GM19395 (cell line): ENCODE measurements at regions not wholly inside any gene's neighbourhood (a gene's known extent, or its start where the extent isn't known, plus 50 kb on each side); places are given as distances from the start of the nearest gene placed in this dataset.
"Not testable (repeated sequence)": the region's sequence is repeated elsewhere in the genome, so short reads cannot be mapped to it uniquely, and the experiment has no call there.

ENCODE experiments used
- ATAC-seq: cut with Tn5 transposase; IDR thresholded peaks from one replicate; pipeline ENCODE4 v1.9.1; 2021; ENCODE audit warnings: mild to moderate bottlenecking, moderate library complexity; ENCODE audit not compliant: unreplicated experiment

DNA sequence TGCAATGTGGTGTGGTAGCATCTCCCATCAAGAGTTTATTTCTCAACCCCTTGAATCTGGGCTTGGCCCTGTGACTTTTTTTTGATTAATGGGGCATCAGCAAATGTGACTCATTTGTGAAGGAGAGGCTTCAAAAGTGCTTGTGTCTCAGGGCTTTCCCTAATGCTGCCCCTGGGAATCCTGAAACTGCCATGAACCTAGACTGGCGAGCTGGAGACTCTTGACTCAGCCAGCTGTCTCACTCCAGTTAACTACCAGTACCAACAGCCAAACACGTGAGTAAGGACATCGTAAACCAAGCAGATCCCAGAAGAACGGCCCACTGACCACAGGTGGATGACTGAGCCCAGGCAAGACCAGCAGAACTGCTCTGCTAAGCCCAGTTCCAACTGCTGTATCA is 72.8 kb upstream of the ADTRP start:
- ATAC-seq, result no peak

DNA sequence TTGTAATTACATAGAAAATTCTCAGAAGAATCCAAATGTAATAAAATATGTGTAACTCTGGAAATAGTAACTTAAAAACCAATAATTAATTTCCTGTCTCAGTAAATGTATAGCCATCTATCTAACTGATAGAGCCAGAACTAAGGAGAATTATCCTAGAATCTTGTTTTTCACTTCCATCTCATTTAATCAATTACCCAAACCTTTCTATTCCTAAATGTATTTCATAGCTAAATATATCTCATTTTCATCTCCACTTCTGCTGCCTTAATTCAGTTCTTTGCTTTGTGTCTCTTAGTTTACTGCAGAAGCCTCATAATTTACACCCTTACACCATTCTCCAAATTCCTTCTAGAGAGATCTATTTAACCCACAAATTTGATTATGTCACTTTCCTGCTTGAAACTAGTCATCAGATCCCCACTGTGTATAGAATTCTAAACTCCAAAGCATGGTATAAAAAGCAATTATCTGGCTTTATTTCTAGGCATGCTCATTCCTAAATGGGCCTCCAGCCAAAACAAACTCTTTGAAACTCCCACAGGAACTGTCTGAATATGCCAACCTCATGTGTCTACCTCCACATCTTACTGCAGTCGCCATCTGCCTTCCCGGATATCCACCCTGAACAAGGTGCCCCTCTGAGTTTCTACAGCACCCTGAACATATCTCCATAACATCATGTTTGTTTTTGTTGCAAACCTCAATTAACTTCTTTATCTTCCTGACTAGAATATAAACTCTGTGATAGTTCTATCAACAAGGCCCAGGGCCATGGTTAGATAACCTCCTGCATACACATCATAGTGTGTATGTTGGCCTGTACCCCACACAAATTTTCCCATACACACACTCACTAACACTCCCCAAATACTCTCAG is 70.5 kb upstream of the ADTRP start:
- no peak for ATAC-seq

DNA sequence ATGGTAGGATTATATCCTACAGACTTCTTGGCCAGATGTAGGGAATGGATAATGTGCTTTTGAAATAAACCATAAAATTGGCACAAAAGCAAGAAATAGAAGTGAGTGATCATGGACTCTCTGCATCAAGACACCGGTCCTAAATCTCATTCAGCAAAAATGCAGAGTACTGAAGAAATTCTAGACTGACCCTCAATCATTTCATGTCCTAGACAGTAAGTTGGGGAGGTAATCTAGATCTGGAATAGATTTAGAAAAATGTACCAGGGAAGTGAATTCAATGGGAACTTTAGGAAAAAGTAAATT is 69.7 kb upstream of the ADTRP start:
- ATAC-seq, result no peak

DNA sequence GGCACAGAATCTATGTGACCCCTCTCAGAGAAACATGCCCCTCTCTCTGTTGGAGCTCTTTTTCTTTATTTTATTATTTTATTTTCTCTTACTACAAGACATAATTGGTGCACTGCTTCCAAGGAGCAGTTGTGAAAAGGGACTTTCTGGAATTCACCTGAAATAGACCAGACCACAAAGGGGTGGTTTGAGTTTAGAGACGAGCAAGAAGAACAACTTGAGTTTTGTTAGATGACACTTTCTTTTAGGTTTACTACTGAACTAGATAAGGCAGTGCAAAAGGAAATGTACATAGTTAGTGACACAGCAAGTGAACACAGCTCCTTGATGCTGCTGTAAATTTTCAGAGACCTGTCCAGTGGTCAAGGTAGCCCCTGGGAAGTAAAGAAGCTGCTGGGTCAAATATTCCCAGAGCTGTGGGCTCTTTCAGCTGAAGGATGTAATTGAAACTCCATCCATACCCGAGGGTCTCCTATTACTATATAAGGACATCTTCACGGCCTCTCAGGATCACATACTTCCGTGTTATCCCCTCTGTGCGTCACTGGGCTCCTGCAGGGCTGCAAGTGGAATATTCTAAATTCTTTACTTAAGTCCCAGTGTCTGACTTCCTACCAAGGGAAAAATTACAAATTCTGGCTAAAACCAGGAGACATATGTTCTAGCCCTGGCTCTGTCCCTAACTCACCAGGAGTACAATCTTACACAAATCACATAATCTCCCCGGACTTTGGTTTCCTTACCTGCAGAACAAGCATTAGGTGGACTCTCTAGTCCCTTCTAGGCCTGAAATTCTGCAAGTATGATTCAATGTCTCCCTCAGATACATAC is 69.1 kb upstream of the ADTRP start:
- no peak for ATAC-seq

DNA sequence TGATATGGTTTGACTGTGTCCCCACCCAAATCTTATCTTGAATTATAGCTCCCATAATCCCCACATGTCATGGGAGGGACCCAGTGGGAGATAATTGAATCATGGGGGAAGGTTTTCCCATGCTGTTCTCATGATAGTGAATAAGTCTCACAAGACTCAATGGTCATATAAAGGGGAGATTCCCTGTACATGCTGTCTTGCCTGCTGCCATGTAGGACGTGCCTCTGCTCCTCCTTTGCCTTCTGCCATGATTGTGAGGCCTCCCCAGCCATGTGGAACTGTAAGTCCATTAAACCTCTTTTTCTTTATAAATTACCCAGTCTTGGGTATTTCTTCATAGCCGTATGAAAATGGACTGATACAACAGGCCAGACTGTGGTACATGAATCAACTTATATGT is 68.5 kb upstream of the ADTRP start:
- ATAC-seq, result not testable (repeated sequence)

DNA sequence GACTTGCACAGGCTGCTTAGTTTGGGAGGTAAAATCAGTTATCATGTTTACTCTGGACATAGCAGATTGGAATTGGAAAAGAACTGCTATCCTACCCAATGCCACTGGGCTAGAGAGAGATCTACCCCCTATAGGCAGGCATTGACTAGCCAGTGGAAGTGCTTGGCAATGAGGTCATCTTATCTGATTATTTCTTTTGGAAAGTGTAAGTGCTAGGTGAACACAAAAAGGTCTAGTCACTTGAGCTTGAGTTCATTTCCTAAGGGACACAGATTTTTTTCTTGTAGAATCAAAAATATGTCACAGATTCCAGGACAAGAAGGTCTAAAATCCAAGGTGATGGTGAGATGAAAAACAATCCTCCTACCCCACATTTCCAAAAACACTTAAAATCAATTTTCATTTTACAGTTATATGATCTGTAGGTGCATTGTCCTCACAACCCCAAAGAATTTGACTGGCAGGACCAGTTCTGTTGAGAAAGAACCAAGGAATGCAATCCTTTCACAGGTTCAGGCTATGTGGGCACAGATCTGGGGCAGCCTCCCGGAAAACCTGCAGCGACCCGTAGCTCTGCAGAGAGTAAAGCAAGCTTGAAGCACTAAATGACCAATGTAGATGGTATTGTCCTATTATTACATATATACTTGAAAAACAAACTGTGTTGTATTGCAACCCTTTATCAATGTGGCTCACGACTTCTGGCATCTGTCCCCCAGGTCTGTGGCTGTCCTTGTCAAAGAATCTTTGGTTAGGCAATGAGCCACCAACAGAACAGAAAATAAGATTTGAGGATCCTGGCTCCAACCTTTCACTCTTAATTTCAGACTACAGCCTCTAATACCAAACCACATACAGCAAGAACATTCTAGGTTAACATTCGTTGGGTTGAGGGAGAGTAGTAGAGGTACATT is 67.3 kb upstream of the ADTRP start:
- ATAC-seq, result no peak

DNA sequence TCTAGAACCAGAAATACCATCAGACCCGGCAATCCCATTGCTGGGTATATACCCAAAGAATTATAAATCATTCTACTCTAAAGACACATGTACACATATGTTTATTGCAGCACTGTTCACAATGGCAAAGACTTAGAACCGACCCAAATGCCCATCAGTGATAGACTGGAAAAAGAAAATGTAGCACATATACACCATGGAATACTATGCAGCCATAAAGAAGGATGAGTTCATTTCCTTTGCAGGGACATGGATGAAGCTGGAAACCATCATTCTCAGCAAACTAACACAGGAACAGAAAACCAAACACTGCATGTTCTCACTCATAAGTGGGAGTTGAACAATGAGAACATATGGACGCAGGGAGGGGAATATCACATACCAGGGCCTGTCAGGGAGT is 64.2 kb upstream of the ADTRP start:
- ATAC-seq, result not testable (repeated sequence)

DNA sequence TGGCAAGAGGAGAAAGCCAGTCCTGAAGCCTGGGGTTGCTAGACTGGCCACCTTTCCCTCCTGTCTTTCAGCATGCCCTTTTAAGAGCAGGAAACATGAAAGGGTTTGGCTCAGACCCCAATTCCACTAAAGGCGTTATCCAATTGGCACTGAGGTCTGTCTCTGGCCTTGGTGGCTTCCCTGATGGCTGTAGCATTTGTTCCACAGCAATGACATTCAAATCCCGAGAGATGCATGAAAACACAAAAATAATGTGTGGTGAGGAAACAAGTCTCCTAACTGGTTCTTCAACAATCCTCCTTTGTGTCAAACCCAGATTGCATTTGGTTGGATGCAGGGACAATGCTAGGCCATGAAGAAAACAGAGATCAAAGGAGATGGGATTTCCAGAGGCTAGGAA is 56.5 kb upstream of the ADTRP start:
- no peak for ATAC-seq

DNA sequence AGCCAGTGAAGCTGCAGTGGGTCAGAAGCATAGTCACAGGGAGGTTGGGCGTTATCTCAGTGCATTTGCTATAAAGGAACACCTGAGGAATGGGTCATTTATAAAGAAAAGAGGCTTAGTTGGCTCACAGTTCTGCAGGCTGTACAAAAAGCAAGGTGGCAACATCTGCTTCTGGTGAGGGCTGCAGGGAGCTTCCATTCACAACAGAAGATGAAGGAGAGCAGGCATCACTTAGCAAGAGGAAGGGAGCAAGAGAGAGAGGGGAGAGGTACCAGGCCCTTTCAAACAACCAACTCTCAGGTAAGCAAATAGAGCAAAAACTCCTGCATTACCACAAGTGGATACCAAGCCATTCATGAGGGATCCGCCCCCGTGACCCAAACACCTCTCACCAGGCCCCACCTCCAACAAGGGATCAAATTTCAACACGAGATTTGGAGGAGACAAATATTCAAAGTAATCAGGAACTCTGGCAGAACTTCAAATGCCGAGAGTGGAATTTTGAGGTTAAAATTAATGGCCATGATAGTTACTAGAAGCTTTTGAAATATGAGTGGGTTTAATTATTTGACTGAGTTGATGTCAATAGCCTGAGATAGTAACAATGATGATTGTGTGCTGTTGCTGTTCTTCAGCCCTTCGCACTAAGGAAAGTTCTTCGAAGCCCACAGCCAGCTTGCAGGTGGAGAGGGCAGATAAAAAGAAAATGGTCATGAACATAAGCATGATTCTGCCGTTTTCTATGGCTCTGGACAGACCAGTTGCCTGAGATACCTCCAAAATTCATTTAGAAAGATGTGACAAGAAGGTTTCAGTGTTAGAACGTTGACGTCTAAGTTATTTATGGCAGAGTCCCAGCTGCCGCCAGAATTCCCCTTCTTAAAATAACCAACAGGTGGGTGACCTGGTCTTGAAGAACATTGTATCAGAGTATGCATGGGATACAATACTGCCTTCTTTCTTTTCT is 55.3 kb upstream of the ADTRP start:
- ATAC-seq, result peak; percentile 85

DNA sequence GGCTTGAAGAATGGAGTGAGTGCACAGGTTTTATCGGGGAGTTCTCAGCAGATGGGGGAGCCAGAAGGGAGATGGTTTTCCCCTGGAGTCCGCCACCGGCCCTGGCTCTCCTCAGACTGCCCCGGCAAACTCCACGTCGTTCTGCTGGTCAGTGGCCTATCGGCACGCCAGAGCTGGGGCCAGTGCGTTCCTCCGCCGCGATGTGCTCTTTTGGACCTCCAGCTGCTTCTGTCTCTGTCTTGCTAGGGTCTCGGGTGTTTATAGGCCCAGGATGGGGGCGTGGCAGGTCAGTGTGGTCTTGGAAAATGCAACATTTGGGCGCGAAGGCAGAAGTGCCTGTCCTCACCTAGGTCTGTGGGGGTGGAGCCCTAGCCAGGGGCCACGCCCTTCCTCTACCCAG is 53.0 kb upstream of the ADTRP start:
- ATAC-seq, result no peak

DNA sequence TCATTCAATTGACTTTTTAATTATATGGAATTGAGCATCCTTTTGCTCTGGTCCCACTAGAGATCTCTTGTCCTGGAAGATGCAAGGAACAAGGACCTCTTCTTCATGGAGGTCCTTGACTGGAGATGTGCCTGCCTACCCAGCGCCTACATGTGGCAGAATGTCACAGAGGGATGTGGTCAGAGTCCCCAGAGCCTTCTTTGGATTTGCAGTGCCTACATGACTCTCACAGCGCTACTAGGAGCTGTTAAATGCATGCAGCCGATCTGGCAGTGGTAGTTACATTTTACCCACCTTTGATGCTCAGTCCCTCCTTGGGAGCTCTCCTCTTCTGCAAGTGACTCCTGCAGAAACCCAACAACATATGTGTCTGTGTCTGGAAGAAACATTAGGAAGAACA is 51.9 kb upstream of the ADTRP start:
- ATAC-seq, result no peak

DNA sequence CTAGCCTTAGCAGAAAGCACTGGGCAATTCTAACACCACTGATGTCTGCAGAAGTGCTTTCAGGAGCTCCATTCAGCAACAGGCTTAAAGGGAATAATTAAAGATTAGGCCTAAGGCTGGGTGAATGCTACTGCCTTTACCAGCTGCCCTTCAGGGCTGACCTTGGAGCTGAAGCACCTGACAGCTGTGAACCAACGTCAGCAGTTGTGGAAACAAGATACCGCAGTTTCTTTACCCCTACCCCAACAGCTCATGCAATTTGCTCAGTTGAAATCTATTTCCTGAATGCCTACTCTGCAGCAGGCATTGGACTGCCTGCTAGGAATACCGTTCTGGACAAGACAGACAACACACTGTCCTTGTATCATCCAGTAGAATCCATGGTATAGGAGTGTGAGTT is 51.5 kb upstream of the ADTRP start:
- no peak for ATAC-seq

DNA sequence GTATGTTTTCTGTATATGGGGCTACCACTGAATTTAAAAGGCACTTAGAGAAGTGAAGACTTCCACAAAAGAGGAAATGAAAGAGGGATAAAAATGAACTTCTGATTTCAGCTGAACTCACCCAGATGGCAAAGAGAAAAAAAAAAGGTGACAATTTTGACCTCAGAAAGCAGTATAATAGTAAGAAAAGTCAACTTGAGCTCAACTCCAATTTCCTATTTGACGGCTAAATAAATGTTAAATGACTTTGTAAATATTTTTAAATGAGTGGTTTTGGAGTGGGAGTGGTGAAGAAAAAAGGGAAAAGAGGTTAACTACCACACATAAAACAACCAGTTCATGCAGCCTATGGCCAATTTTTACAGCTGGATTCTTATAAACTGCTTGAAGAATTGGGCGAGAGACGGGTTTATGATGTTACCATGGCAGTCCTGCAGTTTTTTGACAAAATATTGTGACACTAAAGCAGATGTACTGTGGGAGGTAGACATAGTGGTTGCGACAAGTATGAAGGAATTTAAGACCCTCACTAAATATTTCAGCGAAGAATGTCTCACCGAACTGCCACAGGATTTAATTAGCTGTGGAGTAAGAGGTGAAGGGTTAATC is 49.8 kb upstream of the ADTRP start:
- ATAC-seq, result peak; percentile 47
